Uterus (tissue), 3 donors: ENCODE measurements at regions not wholly inside any gene's neighbourhood (a gene's known extent, or its start where the extent isn't known, plus 50 kb on each side); places are given as distances from the start of the nearest gene placed in this dataset.

Experiments
- DNase-seq, 2 donors: peaks; one replicate each; pipeline ENCODE4 v3.0.0-alpha.2; 2019 to 2020
- H3K27ac ChIP-seq, 2 donors: fragments of 200-600 bp; sonication (generic); 1 replicate in 1 of 2; 2 replicates in 1 of 2; pipeline ENCODE4 v1.5.1; 2016 to 2018
- H3K27me3 ChIP-seq, 2 donors: fragments of 200-600 bp; sonication (generic); one replicate each; pipeline ENCODE4 v1.5.1; 2018 to 2019; ENCODE audit warnings: control low read depth in 1 of 2
- H3K36me3 ChIP-seq, 2 donors: fragments of 200-600 bp; sonication (generic); one replicate each; pipeline ENCODE4 v1.5.1; 2019; ENCODE audit warnings: control low read depth in 1 of 2
- H3K4me1 ChIP-seq, 2 donors: fragments of 200-600 bp; sonication (generic); one replicate each; pipeline ENCODE4 v1.5.1; 2018 to 2019; ENCODE audit warnings: control low read depth in 1 of 2
- H3K4me3 ChIP-seq, 2 donors: fragments of 200-600 bp; sonication (generic); 1 replicate in 1 of 2; 2 replicates in 1 of 2; pipeline ENCODE4 v1.5.1; 2018 to 2019; ENCODE audit warnings: mild to moderate bottlenecking in 1 of 2
- H3K9me3 ChIP-seq, 2 donors: fragments of 200-600 bp; sonication (generic); one replicate each; pipeline ENCODE4 v1.5.1; 2019; ENCODE audit warnings: control low read depth in 1 of 2
- POLR2A ChIP-seq, 2 donors: fragments of 450-650 bp; IDR thresholded peaks; one replicate each; pipeline ENCODE4 v1.6.1; 2016; ENCODE audit warnings: antibody characterized with exemption in 2 of 2, mild to moderate bottlenecking in 1 of 2, moderate library complexity in 1 of 2
- intact Hi-C: fragments of 100-400 bp; cut with DNase I; formaldehyde crosslinking; loops from one replicate; pipeline ENCODE4 v1.15.1; 2023; ENCODE audit warnings: low total_unique reads
- TF ChIP-seq, protein P1 (sequence below), 4 experiments: fragments of 200-600 bp in 2 of 4; fragments of 450-650 bp in 2 of 4; sonication (generic) in 2 of 4; IDR thresholded peaks; one replicate each; pipeline ENCODE4 v1.5.1; 2016 to 2019; ENCODE audit warnings: antibody characterized with exemption in 4 of 4, mild to moderate bottlenecking in 2 of 4, moderate library complexity in 1 of 4
- donor health status: DM: yes; HTN: yes; CAD: no.

DNA sequence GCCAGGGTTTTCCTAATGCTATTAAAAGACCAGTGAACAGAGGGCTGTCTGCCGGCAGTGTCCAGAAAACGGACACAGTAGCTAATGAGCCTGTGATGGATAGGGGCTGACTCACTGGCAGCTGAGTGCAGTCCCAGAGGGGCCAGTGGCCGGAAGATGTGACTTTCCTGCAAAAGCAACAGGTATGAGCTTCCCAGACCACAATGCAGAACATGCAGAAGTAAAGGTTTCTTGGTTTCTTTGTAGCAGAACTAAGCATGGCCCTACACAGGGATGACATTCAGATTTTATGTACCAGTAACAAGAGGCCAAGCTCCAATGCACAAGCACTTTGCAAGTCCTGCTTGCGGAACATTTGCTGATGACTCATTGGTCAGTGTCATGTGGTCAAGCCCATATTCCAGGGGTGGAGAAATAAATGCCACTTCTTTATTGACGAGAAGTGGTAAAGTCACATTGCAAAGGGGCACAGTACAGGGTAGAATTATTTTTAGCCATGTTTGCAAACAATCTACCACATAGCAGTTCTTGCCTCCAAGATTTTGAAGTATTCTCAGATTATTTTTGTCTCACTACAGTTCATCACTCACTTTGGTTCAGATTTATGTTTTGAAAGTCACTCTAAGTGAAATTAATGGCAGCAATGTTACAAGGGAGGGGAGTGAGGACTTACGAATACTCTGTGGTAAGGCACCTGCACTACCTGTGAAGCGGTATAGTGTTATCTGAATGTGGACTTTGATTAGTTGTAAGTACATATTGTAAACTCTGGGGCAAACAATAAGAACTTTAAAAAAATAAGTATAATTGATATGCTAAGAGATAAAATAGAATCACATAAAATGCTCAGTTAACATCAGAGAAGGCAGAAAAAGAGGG, 263.3 kb downstream of the ABHD5 start:
- Histone ChIP-seq H3K27me3 (no peaks in the 10 kb centered on the region), H3K4me3 (no peak overlapping the region), H3K27ac (no peak overlapping the region), H3K36me3 (no peaks in the 10 kb centered on the region), H3K9me3 (no peaks in the 10 kb centered on the region), H3K4me1 (no peaks in the 10 kb centered on the region)
- TF ChIP-seq, protein P1, sequence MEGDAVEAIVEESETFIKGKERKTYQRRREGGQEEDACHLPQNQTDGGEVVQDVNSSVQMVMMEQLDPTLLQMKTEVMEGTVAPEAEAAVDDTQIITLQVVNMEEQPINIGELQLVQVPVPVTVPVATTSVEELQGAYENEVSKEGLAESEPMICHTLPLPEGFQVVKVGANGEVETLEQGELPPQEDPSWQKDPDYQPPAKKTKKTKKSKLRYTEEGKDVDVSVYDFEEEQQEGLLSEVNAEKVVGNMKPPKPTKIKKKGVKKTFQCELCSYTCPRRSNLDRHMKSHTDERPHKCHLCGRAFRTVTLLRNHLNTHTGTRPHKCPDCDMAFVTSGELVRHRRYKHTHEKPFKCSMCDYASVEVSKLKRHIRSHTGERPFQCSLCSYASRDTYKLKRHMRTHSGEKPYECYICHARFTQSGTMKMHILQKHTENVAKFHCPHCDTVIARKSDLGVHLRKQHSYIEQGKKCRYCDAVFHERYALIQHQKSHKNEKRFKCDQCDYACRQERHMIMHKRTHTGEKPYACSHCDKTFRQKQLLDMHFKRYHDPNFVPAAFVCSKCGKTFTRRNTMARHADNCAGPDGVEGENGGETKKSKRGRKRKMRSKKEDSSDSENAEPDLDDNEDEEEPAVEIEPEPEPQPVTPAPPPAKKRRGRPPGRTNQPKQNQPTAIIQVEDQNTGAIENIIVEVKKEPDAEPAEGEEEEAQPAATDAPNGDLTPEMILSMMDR (IDR thresholded peaks at IDR 0.05), result no peak
- no peak for TF ChIP-seq POLR2A (IDR thresholded peaks at IDR 0.05)
- intact Hi-C loops, result no loop called here
- no peak for DNase-seq

DNA sequence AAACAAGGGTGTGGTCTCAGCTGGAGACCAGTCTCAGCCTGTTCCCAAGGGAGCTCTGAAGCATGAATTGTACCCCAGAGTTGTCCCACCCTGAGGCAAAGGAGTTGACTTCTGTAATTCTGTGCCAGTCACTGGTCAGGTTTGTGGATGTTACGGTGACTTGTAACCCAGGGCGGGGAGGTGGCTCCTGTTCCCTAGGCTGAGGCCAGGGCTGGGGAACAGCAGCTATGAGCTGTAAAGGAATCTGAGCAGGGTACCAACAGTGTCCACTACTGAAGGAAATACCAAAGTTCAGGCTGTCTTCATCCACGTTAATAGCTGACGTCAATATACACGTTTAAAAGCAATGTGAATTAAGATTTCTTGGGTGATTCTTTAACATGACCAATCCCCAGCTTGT, 266.2 kb downstream of the ABHD5 start:
- H3K9me3 ChIP-seq, result no peaks in the 10 kb centered on the region
- H3K4me3 ChIP-seq, result no peak overlapping the region
- no peak for TF ChIP-seq POLR2A (IDR thresholded peaks at IDR 0.05)
- TF ChIP-seq, protein P1 (IDR thresholded peaks at IDR 0.05), result no peak
- H3K4me1 ChIP-seq, result no peaks in the 10 kb centered on the region
- no peaks in the 10 kb centered on the region for H3K36me3 ChIP-seq
- no peak overlapping the region for H3K27ac ChIP-seq
- no peaks in the 10 kb centered on the region for H3K27me3 ChIP-seq
- no peak for DNase-seq
- intact Hi-C loops, result no loop called here

DNA sequence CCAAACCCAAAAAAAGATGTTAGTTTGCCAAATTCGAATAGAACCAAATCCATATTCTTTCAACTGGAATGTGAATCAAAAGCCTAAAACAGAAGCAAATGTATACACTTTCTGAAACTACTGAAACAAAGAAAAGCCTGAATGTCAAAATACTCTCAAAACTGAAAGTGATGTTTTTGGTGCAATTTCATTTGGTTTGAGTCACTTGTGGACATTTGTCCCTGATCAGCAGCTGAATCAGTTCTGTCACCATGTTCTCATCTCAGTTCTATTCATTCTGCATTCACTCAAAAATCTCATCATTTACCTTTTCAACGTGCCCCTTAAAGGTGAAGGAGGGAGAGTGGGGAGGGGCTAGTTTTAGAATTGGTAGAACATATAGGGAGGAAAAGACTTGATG, 266.8 kb downstream of the ABHD5 start:
- H3K27ac ChIP-seq, result no peak overlapping the region
- H3K36me3 ChIP-seq, result no peaks in the 10 kb centered on the region
- no peaks in the 10 kb centered on the region for H3K4me1 ChIP-seq
- H3K27me3 ChIP-seq, result no peaks in the 10 kb centered on the region
- no peaks in the 10 kb centered on the region for H3K9me3 ChIP-seq
- TF ChIP-seq, protein P1 (IDR thresholded peaks at IDR 0.05), result no peak
- no peak for TF ChIP-seq POLR2A (IDR thresholded peaks at IDR 0.05)
- intact Hi-C loops, result no loop called here
- H3K4me3 ChIP-seq, result no peak overlapping the region
- DNase-seq, result no peak

DNA sequence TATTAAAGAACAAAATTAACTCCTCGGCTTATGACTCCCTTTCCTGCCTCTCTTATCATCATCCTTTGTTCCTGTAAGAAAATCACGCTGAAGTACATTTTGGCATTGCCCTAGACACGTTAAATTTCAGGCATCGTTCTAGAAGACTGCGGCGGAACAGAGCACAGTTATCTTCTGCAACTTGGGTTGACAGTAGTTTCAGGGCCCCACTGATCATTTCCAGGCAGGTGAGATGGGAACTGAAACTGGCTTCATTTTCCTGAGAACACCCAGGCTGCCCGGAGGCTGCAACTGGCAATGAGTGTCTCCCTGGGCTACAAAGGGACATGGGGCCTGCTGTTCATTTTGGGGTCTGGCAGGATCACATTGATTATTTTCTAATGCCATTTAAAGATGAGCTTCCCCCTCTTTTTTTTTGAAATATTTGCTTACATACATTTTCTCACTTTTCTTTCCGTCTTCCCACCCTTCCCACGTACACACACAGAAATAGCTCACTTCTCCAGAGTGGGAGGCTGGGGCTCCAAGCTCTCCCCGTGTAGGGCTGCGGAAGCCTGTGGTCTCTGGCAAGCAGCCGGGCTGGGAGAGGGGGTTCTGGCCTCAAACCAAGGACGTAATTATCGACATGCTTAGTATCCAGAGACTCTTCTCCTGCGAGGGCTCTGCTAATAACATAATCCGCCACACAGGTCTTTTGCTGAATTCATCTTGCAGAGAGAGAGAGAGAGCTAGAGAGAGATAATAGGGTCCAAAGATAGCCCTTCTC, 267.4 kb downstream of the ABHD5 start:
- H3K9me3 ChIP-seq, result no peaks in the 10 kb centered on the region
- H3K4me1 ChIP-seq, result no peaks in the 10 kb centered on the region
- H3K27ac ChIP-seq, result no peak overlapping the region
- intact Hi-C loops, result no loop called here
- no peaks in the 10 kb centered on the region for H3K36me3 ChIP-seq
- H3K4me3 ChIP-seq, result no peak overlapping the region
- H3K27me3 ChIP-seq, result no peaks in the 10 kb centered on the region
- TF ChIP-seq, protein P1 (IDR thresholded peaks at IDR 0.05), result no peak
- TF ChIP-seq POLR2A (IDR thresholded peaks at IDR 0.05), result no peak
- no peak for DNase-seq

DNA sequence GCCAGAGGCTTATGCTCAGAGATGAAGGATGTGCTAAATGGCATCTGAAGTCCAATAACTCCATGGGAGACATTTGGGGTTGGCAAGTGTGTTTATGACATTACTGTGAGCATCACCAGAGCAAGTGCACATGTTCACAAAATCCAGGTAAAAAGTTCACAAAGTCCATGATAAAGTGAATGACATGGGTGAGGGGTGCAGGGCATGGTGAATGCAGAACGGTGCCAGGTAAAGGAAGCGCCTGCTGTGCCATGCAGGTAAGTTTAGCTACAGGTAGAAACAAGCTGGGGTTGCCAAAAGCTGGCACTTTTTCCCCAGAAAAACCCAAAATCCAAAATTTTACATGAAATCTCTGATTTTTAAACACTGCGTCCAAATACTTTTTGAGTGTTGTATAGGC, 268.2 kb downstream of the ABHD5 start:
- Histone ChIP-seq H3K4me1 (no peaks in the 10 kb centered on the region), H3K36me3 (no peaks in the 10 kb centered on the region), H3K27ac (no peak overlapping the region), H3K4me3 (no peak overlapping the region), H3K27me3 (no peaks in the 10 kb centered on the region), H3K9me3 (no peaks in the 10 kb centered on the region)
- TF ChIP-seq, protein P1 (IDR thresholded peaks at IDR 0.05), result no peak
- TF ChIP-seq POLR2A (IDR thresholded peaks at IDR 0.05), result no peak
- intact Hi-C loops, result no loop called here
- no peak for DNase-seq
